MCF 10A (cell line): ENCODE measurements at regions not wholly inside any gene's neighbourhood (a gene's known extent, or its start where the extent isn't known, plus 50 kb on each side); places are given as distances from the start of the nearest gene placed in this dataset.

Experiments
- BruUV-seq: library from RNA; stranded (reverse); fragments of 400-500 nt; replicated peaks from 2 replicates; lab custom pipeline; 2021; lab: Mats Ljungman, UMichigan
- CTCF ChIA-PET: fragments of 300-600 bp; sonication (Branson Sonifier 250); formaldehyde crosslinking; extraction: SDS; loops from one replicate; lab custom pipeline; 2021; ENCODE audit warnings: antibody characterized with exemption, inconsistent platforms; lab: Yijun Ruan, JAX
- POLR2A ChIA-PET: fragments of 300-600, 350-650 bp; sonication (Branson Sonifier 250); formaldehyde crosslinking; extraction: SDS; loops from one replicate; lab custom pipeline; 2020; ENCODE audit warnings: antibody characterized with exemption, inconsistent platforms; lab: Yijun Ruan, JAX
- DNase-seq: peaks from one replicate; pipeline ENCODE4 v3.0.0-alpha.2; 2018; ENCODE audit not compliant: unreplicated experiment
- H3K27ac Mint-ChIP-seq: one replicate; pipeline ENCODE4 v1.8.0; 2022; ENCODE audit warnings: mild to moderate bottlenecking, low read depth, mixed read lengths; ENCODE audit not compliant: unreplicated experiment
- H3K27me3 Mint-ChIP-seq: one replicate; pipeline ENCODE4 v1.8.0; 2022; ENCODE audit warnings: mixed read lengths; ENCODE audit not compliant: insufficient read depth, unreplicated experiment
- H3K36me3 Mint-ChIP-seq: one replicate; pipeline ENCODE4 v1.8.0; 2022; ENCODE audit warnings: mild to moderate bottlenecking, moderate library complexity, mixed read lengths; ENCODE audit not compliant: insufficient read depth, unreplicated experiment
- H3K4me1 Mint-ChIP-seq: one replicate; pipeline ENCODE4 v1.8.0; 2022; ENCODE audit warnings: mixed read lengths; ENCODE audit not compliant: insufficient read depth, unreplicated experiment
- H3K4me3 Mint-ChIP-seq: one replicate; pipeline ENCODE4 v1.8.0; 2022; ENCODE audit warnings: mild to moderate bottlenecking, moderate library complexity, mixed read lengths; ENCODE audit not compliant: unreplicated experiment
- H3K9me3 Mint-ChIP-seq: one replicate; pipeline ENCODE4 v1.8.0; 2022; ENCODE audit warnings: mixed read lengths; ENCODE audit not compliant: unreplicated experiment
- CTCF ChIP-seq: fragments of 200-600 bp; IDR thresholded peaks from one replicate; pipeline ENCODE4 v1.8.0; 2022; ENCODE audit warnings: antibody characterized with exemption, mild to moderate bottlenecking; ENCODE audit not compliant: unreplicated experiment
- intact Hi-C: fragments of 100-400 bp; cut with micrococcal nuclease; formaldehyde crosslinking; loops from 2 replicates; pipeline ENCODE4 v1.14.1; 2022

- Mint-ChIP-seq H3K9me3 (no peaks in the 10 kb centered on the region), H3K4me1 (peaks cover 14% of the 10 kb centered on the region), H3K4me3 (no peak overlapping the region), H3K27me3 (no peaks in the 10 kb centered on the region), H3K36me3 (no peaks in the 10 kb centered on the region), H3K27ac (no peak overlapping the region)
- ChIA-PET CTCF (interaction anchor here (1.0 kb wide), 1 partner anchor 9 kb away, joined by 3 read pairs; no protein-coding TSS in a partner anchor), POLR2A (interaction anchor here (0.7 kb wide), 1 partner anchor 18 kb away, joined by 3 read pairs; no protein-coding TSS in a partner anchor)
- BruUV-seq = no TSS peak
- intact Hi-C loops = no loop called here
- DNase-seq = no peak
- no peak for TF ChIP-seq CTCF
Observed at GRCh38 chr5:77877516-77878355, 101.6 kb upstream of the TBCA start.

- Mint-ChIP-seq H3K36me3 (no peaks in the 10 kb centered on the region), H3K27me3 (no peaks in the 10 kb centered on the region), H3K4me1 (peaks cover 10% of the 10 kb centered on the region), H3K4me3 (no peak overlapping the region), H3K9me3 (no peaks in the 10 kb centered on the region), H3K27ac (no peak overlapping the region)
- intact Hi-C loops = no loop called here
- ChIA-PET CTCF (interaction anchor here (0.6 to 0.8 kb wide), 2 partner anchors 11 to 73 kb away, joined by 3 to 5 read pairs; no protein-coding TSS in a partner anchor), POLR2A (no interaction called here)
- BruUV-seq = no TSS peak
- DNase-seq = no peak
- no peak for TF ChIP-seq CTCF
Observed at GRCh38 chr5:77876862-77877502, 100.8 kb upstream of the TBCA start.

GRCh38 chr5:77876316-77876715 is 100.2 kb upstream of the TBCA start:
- intact Hi-C loops = no loop called here
- ChIA-PET POLR2A (interaction anchor here (0.9 kb wide), 1 partner anchor 150 kb away, joined by 3 read pairs; no protein-coding TSS in a partner anchor), CTCF (interaction anchor here (0.8 kb wide), 1 partner anchor 10 kb away, joined by 3 read pairs; no protein-coding TSS in a partner anchor)
- Mint-ChIP-seq H3K27ac (no peak overlapping the region), H3K9me3 (no peaks in the 10 kb centered on the region), H3K4me1 (peaks cover 10% of the 10 kb centered on the region), H3K27me3 (no peaks in the 10 kb centered on the region), H3K36me3 (no peaks in the 10 kb centered on the region), H3K4me3 (no peak overlapping the region)
- no peak for DNase-seq
- TF ChIP-seq CTCF = no peak
- no TSS peak for BruUV-seq

- Mint-ChIP-seq H3K27ac (no peak overlapping the region), H3K4me3 (no peak overlapping the region), H3K27me3 (no peaks in the 10 kb centered on the region), H3K9me3 (no peaks in the 10 kb centered on the region), H3K36me3 (no peaks in the 10 kb centered on the region), H3K4me1 (peaks cover 1% of the 10 kb centered on the region)
- BruUV-seq = no TSS peak
- CTCF ChIA-PET = no interaction called here
- no peak for TF ChIP-seq CTCF
- no peak for DNase-seq
- POLR2A ChIA-PET = no interaction called here
- intact Hi-C loops = no loop called here
Observed at GRCh38 chr5:77874691-77875090, 98.6 kb upstream of the TBCA start.
